AG04450 (cell line): ENCODE measurements at regions not wholly inside any gene's neighbourhood (a gene's known extent, or its start where the extent isn't known, plus 50 kb on each side); places are given as distances from the start of the nearest gene placed in this dataset.

Experiments used
- CTCF ChIA-PET: fragments of 300-600, 350-600 bp; formaldehyde crosslinking; extraction: SDS; loops from one replicate; lab custom pipeline; 2022; ENCODE audit warnings: antibody characterized with exemption, inconsistent platforms; lab: Charles Lee
- POLR2A ChIA-PET: fragments of 350-600 bp; formaldehyde crosslinking; extraction: SDS; loops from one replicate; lab custom pipeline; 2021; ENCODE audit warnings: antibody characterized with exemption, inconsistent platforms; lab: Yijun Ruan, JAX
- DNase-seq: peaks from one replicate; pipeline ENCODE4 v3.0.0-alpha.2; 2011; ENCODE audit warnings: low read depth, low spot score
- H3K27ac ChIP-seq: one replicate; pipeline ENCODE4 v1.5.1; 2012; ENCODE audit warnings: low read depth, low read length, control low read depth
- H3K27me3 ChIP-seq: one replicate; pipeline ENCODE4 v1.6.0; 2012; ENCODE audit warnings: low read length; ENCODE audit not compliant: control insufficient read depth, insufficient read depth
- H3K4me3 ChIP-seq: 2 replicates; pipeline ENCODE4 v1.5.1; 2011; ENCODE audit warnings: mild to moderate bottlenecking, low read depth, low read length, control low read depth
- H3K9me3 ChIP-seq: 2 replicates; pipeline ENCODE4 v1.5.1; 2012; ENCODE audit warnings: low read length; ENCODE audit not compliant: control insufficient read depth, insufficient read depth
- TF ChIP-seq, protein P1 (sequence below): IDR thresholded peaks from 2 replicates; pipeline ENCODE4 v1.5.1; 2011; ENCODE audit warnings: low read depth, low read length, control low read depth, inconsistent platforms

DNA sequence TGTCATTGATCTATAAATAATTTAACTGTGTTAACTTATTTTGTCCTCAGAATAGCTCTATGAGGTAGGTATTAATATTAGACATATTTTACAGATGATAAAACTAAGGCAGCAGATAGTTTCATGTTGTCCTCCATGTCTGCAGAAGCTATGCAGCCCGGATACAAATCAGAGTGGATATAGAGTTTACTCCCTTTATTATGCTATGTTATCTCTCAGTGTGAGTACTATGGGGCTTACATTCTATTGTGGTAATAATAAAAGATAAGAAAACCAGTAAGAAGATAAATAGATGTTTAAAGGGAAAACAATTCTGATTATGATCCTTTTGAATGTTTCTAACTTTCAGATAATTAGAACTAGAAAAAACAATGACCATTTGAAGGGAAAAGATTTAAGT, 979.8 kb upstream of the CITED2 start:
- H3K9me3 ChIP-seq = no peaks in the 10 kb centered on the region
- TF ChIP-seq, protein P1, sequence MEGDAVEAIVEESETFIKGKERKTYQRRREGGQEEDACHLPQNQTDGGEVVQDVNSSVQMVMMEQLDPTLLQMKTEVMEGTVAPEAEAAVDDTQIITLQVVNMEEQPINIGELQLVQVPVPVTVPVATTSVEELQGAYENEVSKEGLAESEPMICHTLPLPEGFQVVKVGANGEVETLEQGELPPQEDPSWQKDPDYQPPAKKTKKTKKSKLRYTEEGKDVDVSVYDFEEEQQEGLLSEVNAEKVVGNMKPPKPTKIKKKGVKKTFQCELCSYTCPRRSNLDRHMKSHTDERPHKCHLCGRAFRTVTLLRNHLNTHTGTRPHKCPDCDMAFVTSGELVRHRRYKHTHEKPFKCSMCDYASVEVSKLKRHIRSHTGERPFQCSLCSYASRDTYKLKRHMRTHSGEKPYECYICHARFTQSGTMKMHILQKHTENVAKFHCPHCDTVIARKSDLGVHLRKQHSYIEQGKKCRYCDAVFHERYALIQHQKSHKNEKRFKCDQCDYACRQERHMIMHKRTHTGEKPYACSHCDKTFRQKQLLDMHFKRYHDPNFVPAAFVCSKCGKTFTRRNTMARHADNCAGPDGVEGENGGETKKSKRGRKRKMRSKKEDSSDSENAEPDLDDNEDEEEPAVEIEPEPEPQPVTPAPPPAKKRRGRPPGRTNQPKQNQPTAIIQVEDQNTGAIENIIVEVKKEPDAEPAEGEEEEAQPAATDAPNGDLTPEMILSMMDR = no peak
- ChIA-PET POLR2A (no interaction called here), CTCF (no interaction called here)
- H3K27me3 ChIP-seq = no peaks in the 10 kb centered on the region
- H3K27ac ChIP-seq = no peak overlapping the region
- no peak for DNase-seq
- H3K4me3 ChIP-seq = no peak overlapping the region

DNA sequence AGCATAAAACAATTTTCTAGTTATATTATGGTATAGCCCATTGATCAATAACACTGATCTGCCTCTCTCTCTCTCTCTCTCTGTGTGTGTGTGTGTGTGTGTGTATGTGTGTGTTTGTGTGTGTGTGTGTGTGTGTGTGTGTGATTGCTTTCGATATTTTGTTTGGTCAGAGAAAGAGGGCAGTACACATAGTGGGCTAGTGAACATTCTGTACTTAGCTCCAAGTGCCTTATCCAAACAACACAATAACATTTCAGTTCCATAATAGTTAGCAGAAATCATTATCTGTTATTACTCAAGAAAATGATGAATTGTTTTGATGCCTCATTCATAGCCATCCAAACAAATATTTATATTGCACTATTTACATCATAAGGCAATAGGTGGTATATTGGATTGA, 979.1 kb upstream of the CITED2 start:
- ChIA-PET POLR2A (no interaction called here), CTCF (interaction anchor here (0.6 kb wide), 1 partner anchor 52 kb away, joined by 3 read pairs; no protein-coding TSS in a partner anchor)
- H3K9me3 ChIP-seq = no peaks in the 10 kb centered on the region
- H3K27ac ChIP-seq = no peak overlapping the region
- no peak overlapping the region for H3K4me3 ChIP-seq
- no peak for DNase-seq
- H3K27me3 ChIP-seq = no peaks in the 10 kb centered on the region
- TF ChIP-seq, protein P1 = no peak

GRCh38 chr6:140346428-140346827, 972.0 kb upstream of the CITED2 start:
- ChIA-PET CTCF (interaction anchor here (0.6 to 1.5 kb wide), 2 partner anchors 95 to 172 kb away, joined by 3 to 4 read pairs; no protein-coding TSS in a partner anchor), POLR2A (interaction anchor here (0.8 kb wide), 1 partner anchor 972 kb away, joined by 3 read pairs; the partner anchor contains the start of gene CITED2)
- no peak overlapping the region for H3K27ac ChIP-seq
- H3K4me3 ChIP-seq = no peak overlapping the region
- TF ChIP-seq, protein P1 = no peak
- no peaks in the 10 kb centered on the region for H3K9me3 ChIP-seq
- H3K27me3 ChIP-seq = no peaks in the 10 kb centered on the region
- no peak for DNase-seq

DNA sequence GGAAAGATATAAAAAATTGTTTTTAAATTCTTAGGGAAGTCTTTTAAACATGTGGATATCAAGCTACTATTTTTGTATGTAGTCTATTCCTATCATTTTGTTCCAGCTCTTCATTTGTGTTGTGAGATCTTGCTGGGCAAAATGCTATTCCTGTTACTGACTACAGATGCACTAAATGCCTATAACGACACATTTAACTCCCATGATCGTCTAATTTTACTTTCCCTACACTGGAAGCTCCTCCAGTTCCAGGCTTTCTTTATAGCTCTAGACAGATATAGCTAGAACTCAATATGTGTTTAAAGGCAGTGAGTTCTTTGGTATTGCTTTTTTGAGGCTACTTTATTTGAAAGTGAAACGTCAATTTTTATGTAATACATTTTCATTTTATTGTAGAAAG, 971.5 kb upstream of the CITED2 start:
- TF ChIP-seq, protein P1 = no peak
- Histone ChIP-seq H3K4me3 (no peak overlapping the region), H3K9me3 (peaks cover 1% of the 10 kb centered on the region; the same call in 1 of the 2 replicates), H3K27me3 (no peaks in the 10 kb centered on the region), H3K27ac (no peak overlapping the region)
- DNase-seq = no peak
- ChIA-PET POLR2A (no interaction called here), CTCF (interaction anchor here (1.5 kb wide), 1 partner anchor 95 kb away, joined by 4 read pairs; no protein-coding TSS in a partner anchor)

- POLR2A ChIA-PET = interaction anchor here (0.6 kb wide), 1 partner anchor 195 kb away, joined by 10 read pairs; no protein-coding TSS in a partner anchor
- CTCF ChIA-PET = no interaction called here
- no peak overlapping the region for H3K27ac ChIP-seq
Observed at GRCh38 chr6:140344142-140344913, 969.9 kb upstream of the CITED2 start.

More at GRCh38 chr6:140344142-140344913, 969.9 kb upstream of the CITED2 start:
- Histone ChIP-seq H3K9me3 (peaks cover 9% of the 10 kb centered on the region; the same call in 1 of the 2 replicates), H3K4me3 (no peak overlapping the region), H3K27me3 (no peaks in the 10 kb centered on the region)
- DNase-seq = no peak
- TF ChIP-seq, protein P1 = no peak
